Activated T-helper 1 cell treated with anti-CD3 and anti-CD28 coated beads, Interleukin-12 subunit alpha, Interleukin-12 subunit beta, Interleukin-2, Interleukin-4 antibody, amounts not matched to agents 30 ng/mL and 10 ng/mL and 1 ng/mL, durations not matched to agents 14 hours and 24 hours and 36 hours (primary cell): ENCODE measurements at regions not wholly inside any gene's neighbourhood (a gene's known extent, or its start where the extent isn't known, plus 50 kb on each side); places are given as distances from the start of the nearest gene placed in this dataset.

ENCODE experiments used
- DNase-seq: peaks from one replicate; pipeline ENCODE4 v3.0.0; 2021; ENCODE audit warnings: low spot score
- H3K27ac Mint-ChIP-seq: one replicate; pipeline ENCODE4 v1.8.0; 2021; ENCODE audit warnings: mild to moderate bottlenecking, mixed read lengths
- H3K27me3 Mint-ChIP-seq: one replicate; pipeline ENCODE4 v1.8.0; 2022; ENCODE audit warnings: mild to moderate bottlenecking, moderate library complexity, mixed read lengths; ENCODE audit not compliant: insufficient read depth
- H3K36me3 Mint-ChIP-seq: one replicate; pipeline ENCODE4 v1.8.0; 2021; ENCODE audit warnings: low read depth, mixed read lengths
- H3K4me1 Mint-ChIP-seq: one replicate; pipeline ENCODE4 v1.8.0; 2021; ENCODE audit warnings: low read depth, mixed read lengths
- H3K4me3 Mint-ChIP-seq: one replicate; pipeline ENCODE4 v1.8.0; 2021; ENCODE audit warnings: mild to moderate bottlenecking, moderate library complexity, mixed read lengths
- H3K9me3 Mint-ChIP-seq: one replicate; pipeline ENCODE4 v1.8.0; 2021; ENCODE audit warnings: mixed read lengths
- intact Hi-C: fragments of 100-400 bp; cut with micrococcal nuclease; formaldehyde crosslinking; loops from one replicate; pipeline ENCODE4 v1.15.1; 2024

DNA sequence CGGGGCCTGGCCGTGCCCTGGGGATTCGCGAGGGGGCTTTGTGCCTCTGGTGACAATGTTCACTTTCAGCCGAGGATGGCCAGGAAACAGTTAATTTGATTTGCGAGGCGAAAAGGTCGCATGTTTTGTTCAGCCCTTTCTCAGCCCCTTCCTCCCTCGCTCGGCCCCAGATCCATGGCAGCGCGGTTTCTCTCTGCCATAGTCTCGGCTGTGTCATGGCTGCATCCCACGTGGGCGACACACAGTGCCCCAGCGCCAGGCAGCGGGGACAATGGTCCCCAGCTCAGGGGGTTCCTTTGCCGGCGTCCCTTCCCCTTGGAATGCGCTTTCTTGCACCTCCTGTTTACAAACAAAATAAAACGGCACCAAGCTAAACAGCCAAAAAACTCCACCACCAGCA is 370.3 kb upstream of the IRX2 start:
- no peak for DNase-seq
- Mint-ChIP-seq H3K4me3 (no peak overlapping the region), H3K9me3 (no peaks in the 10 kb centered on the region), H3K36me3 (no peaks in the 10 kb centered on the region), H3K27me3 (peaks cover 12% of the 10 kb centered on the region), H3K27ac (no peak overlapping the region), H3K4me1 (no peaks in the 10 kb centered on the region)
- intact Hi-C loops, result no loop called here

DNA sequence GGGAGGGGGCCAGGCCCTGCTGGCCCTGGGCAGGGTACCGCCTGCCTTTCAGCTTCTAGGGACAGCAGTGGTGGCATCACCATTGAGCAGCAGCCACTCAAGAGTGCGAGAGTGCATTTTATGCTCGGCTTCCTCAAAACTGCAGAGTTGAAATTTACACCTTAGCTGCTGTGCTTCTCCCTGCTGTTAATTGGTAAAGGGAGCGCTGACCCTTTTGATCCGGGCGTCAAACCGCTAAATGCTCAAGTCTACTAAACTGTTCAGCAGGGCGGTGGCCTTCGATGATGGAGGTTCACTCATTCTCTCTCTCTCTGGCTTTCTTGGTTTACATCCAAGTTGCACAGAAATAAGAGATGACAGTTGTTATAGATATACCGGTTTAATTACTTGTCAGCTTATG is 368.6 kb upstream of the IRX2 start:
- Mint-ChIP-seq H3K4me3 (no peak overlapping the region), H3K27me3 (peaks cover 15% of the 10 kb centered on the region), H3K9me3 (no peaks in the 10 kb centered on the region), H3K4me1 (no peaks in the 10 kb centered on the region), H3K27ac (no peak overlapping the region), H3K36me3 (no peaks in the 10 kb centered on the region)
- DNase-seq, result no peak
- intact Hi-C loops, result no loop called here

DNA sequence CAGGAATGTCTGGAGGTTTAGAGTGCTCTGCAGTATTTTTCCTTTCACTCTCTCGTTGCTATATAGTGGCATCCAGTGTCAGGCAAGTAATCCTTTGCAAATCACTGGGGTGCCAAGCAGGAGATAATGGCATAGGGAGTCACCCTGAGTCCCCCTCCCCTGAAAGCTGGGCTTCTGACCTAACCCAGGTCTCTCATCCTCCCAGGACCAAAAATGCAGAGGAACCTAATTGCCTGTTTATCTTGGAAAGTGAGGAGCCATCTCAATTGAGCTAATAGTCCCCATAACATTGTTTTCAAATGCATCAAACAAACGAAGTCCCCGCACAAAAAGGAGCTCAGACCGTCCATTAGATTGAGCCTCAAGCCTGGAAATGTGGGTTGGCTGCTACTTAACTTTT is 368.0 kb upstream of the IRX2 start:
- H3K36me3 Mint-ChIP-seq, result no peaks in the 10 kb centered on the region
- peaks cover under 1% of the 10 kb centered on the region for H3K9me3 Mint-ChIP-seq
- H3K4me3 Mint-ChIP-seq, result no peak overlapping the region
- no peak overlapping the region for H3K27ac Mint-ChIP-seq
- H3K4me1 Mint-ChIP-seq, result no peaks in the 10 kb centered on the region
- DNase-seq, result no peak
- H3K27me3 Mint-ChIP-seq, result peaks cover 15% of the 10 kb centered on the region
- intact Hi-C loops, result loop anchor here (10.0 kb wide), 1 partner anchor 485 kb away; no protein-coding TSS in a partner anchor

DNA sequence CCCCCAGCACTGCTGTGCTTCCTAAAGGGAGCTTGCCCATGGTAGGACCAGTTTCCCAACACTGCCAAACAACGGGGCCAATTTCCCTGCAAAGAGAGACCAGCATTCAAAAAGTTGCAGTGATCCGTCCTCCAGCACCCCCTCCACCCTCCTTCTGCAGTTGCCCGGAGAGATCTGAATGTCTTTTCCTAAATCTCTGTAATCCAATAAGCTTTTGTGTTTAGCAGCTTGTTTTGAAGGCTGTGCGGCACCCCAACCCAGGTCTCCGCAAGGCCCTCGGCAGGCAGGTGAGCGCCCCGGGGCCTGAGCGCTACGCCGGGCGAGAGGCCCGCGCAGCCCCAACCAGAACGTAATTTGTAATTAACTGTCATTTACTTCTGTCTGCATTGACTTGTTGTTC is 366.9 kb upstream of the IRX2 start:
- intact Hi-C loops, result loop anchor here (10.0 kb wide), 1 partner anchor 486 kb away; no protein-coding TSS in a partner anchor
- no peak overlapping the region for H3K4me3 Mint-ChIP-seq
- no peak overlapping the region for H3K27ac Mint-ChIP-seq
- H3K27me3 Mint-ChIP-seq, result peaks cover 15% of the 10 kb centered on the region
- peaks cover 3% of the 10 kb centered on the region for H3K9me3 Mint-ChIP-seq
- no peak for DNase-seq
- H3K4me1 Mint-ChIP-seq, result no peaks in the 10 kb centered on the region
- H3K36me3 Mint-ChIP-seq, result no peaks in the 10 kb centered on the region

DNA sequence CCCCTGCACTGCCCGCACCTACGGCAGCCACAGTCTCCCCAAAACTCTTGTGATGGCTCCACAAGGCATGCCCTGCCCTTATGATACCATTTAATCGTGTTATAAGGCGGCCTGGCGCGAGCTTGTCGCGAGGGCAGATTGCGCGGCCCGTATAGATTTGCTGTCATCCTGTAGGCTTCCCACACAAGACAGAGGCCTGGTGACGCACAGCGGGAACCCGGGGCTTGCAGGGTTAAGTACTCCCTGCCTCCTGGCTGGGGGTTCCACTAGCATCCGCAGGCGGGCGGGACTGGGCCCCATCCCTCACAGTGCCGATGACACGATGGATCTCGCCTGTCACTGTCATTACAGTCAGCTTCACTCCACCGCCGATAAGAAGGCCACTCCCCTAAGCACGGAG is 364.9 kb upstream of the IRX2 start:
- no peaks in the 10 kb centered on the region for H3K36me3 Mint-ChIP-seq
- peaks cover 15% of the 10 kb centered on the region for H3K27me3 Mint-ChIP-seq
- peaks cover 3% of the 10 kb centered on the region for H3K9me3 Mint-ChIP-seq
- DNase-seq, result no peak
- H3K4me3 Mint-ChIP-seq, result no peak overlapping the region
- H3K4me1 Mint-ChIP-seq, result no peaks in the 10 kb centered on the region
- no peak overlapping the region for H3K27ac Mint-ChIP-seq
- intact Hi-C loops, result loop anchor here (10.0 kb wide), 1 partner anchor 488 kb away; no protein-coding TSS in a partner anchor

DNA sequence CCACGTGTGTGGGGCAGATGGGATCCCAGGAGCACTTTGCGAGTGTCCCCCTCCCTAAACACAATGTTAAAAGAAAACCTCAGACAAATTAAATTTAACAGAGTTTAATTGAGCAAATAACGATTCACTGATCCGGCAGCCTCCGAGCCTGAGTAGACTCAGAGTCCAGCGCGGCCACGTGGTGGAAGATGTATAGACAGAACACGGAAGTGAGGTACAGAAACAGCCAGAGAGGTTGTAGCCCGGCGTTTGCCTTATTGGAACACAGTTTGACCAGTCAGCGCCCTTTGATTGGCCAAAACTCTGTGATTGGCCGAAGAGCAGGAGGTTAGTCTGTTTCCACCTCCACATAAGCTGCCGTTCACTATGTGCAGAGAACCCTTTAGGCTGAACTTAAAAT is 363.0 kb upstream of the IRX2 start:
- no peak overlapping the region for H3K4me3 Mint-ChIP-seq
- intact Hi-C loops, result loop anchor here (10.0 kb wide), 1 partner anchor 490 kb away; no protein-coding TSS in a partner anchor
- peaks cover 3% of the 10 kb centered on the region for H3K9me3 Mint-ChIP-seq
- H3K36me3 Mint-ChIP-seq, result no peaks in the 10 kb centered on the region
- H3K4me1 Mint-ChIP-seq, result no peaks in the 10 kb centered on the region
- DNase-seq, result no peak
- H3K27ac Mint-ChIP-seq, result no peak overlapping the region
- peaks cover 15% of the 10 kb centered on the region for H3K27me3 Mint-ChIP-seq

DNA sequence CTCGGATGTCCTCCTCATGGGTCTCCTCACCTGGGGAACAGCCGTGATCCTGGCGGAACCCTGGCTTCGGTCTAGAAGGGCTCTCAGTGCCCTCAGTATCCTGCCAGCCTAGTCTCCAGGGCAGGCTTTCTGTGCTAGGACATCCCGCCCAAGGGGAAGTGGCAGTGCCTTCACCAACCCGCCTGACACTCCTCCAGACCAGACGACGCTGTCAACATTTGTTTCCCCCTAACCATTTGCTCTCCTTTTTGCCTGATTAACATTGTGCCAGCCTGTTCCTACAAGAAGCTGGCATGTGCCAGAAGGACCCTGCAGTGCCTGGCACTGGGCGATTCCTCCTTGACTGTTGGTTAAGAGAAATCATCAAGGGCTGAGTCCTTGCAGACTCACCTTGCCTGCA is 358.9 kb upstream of the IRX2 start:
- no peaks in the 10 kb centered on the region for H3K4me1 Mint-ChIP-seq
- intact Hi-C loops, result loop anchor here (10.0 kb wide), 1 partner anchor 494 kb away; no protein-coding TSS in a partner anchor
- no peak overlapping the region for H3K27ac Mint-ChIP-seq
- H3K4me3 Mint-ChIP-seq, result no peak overlapping the region
- H3K9me3 Mint-ChIP-seq, result peaks cover 3% of the 10 kb centered on the region
- no peak for DNase-seq
- H3K27me3 Mint-ChIP-seq, result no peaks in the 10 kb centered on the region
- no peaks in the 10 kb centered on the region for H3K36me3 Mint-ChIP-seq

DNA sequence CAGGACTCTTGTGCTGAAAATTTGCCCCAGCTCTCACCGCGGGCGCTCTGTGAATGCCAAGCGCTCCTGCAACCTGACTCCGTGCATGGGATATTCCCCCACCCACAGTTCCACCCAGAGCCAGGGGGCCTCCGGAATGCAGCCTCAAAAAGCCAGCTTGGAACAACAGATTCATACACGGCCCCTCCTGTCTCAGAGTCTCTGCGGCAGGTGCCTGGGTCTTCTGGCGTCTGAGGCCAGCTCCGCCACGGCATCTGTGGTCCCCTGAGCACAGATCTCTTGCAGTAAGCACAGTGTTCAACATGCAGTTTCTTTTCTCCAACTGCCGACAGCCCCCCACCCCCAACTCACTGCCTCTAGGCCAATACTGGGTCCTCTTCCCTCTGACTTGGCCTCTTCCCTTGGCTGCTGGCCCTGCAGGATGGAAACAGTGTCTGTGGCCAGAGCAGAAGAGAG is 355.7 kb upstream of the IRX2 start:
- Mint-ChIP-seq H3K4me1 (no peaks in the 10 kb centered on the region), H3K27ac (no peak overlapping the region), H3K27me3 (peaks cover 6% of the 10 kb centered on the region), H3K4me3 (no peak overlapping the region), H3K36me3 (no peaks in the 10 kb centered on the region), H3K9me3 (no peaks in the 10 kb centered on the region)
- intact Hi-C loops, result no loop called here
- no peak for DNase-seq

DNA sequence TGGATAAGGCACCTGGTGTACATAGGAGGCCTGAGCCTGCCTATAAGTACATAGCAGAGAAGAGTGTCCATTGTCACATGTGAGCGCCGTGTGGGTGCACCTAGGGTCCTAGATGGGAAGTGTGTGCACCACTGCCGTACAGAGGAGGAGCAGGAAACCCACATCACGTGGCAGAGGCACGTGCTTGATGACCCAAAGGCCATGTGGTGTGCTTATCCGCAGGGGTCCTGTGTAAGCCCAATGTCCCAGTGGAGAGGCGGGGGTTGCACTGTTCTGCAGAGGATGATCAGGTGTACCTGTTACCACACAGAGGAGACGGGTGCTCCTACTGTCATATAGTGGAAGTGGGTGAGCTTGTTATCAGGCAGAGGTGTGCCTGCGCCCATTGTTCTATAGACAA is 354.1 kb upstream of the IRX2 start:
- no peak overlapping the region for H3K27ac Mint-ChIP-seq
- H3K9me3 Mint-ChIP-seq, result no peaks in the 10 kb centered on the region
- H3K4me1 Mint-ChIP-seq, result no peaks in the 10 kb centered on the region
- peaks cover 8% of the 10 kb centered on the region for H3K27me3 Mint-ChIP-seq
- DNase-seq, result no peak
- no peaks in the 10 kb centered on the region for H3K36me3 Mint-ChIP-seq
- intact Hi-C loops, result no loop called here
- no peak overlapping the region for H3K4me3 Mint-ChIP-seq

DNA sequence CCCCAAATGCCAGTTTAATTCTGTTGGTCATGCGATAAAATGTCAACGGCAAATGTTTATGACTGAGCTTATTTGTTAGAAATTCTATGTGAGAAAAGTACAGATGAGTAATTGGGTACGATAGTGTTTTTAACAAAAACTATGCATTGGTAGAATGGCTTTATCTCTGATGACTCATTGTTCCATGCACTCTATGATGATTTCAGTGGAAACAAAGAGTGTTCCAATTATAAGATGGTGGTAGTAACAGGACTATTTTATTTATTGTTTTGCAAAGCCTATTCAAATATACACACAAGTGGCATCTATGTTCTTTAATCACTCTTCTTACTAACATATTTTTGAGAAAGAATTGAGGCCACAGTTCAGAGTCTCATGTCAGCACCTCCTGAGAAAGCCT is 353.7 kb upstream of the IRX2 start:
- Mint-ChIP-seq H3K27me3 (peaks cover 8% of the 10 kb centered on the region), H3K4me1 (no peaks in the 10 kb centered on the region), H3K27ac (no peak overlapping the region), H3K36me3 (no peaks in the 10 kb centered on the region), H3K9me3 (no peaks in the 10 kb centered on the region), H3K4me3 (no peak overlapping the region)
- no peak for DNase-seq
- intact Hi-C loops, result no loop called here

DNA sequence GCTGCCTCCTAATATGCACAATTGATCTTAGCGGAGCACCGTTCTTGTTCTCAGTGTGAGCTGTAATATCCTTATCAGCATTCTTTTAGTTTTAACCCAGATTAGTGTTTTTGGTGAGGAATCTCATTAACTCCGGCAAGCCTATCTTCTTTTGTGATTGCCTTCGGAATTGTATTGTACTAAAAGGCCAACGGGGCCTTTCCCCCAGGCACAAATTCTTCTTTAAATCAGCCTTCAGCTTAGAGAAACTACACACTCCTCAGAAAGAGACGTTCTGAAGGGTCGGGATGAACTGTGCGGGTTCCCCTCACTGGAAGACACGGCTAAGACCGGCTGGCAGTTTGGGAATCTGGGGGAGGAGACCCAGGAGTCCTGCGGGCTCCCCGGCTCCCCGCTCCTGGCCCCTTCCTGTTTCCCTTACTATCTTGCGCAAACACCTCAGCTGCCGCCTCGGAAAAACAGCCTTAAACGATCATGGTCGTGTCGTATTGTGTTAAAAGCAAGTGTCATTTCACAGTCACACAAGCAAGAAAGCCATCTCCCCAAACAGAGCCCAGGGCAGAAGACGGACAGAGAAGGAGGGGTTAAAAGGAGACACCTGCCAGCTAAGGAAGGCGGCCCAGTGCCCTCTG is 353.1 kb upstream of the IRX2 start:
- Mint-ChIP-seq H3K36me3 (no peaks in the 10 kb centered on the region), H3K4me3 (no peak overlapping the region), H3K27ac (no peak overlapping the region), H3K9me3 (no peaks in the 10 kb centered on the region), H3K27me3 (peaks cover 8% of the 10 kb centered on the region), H3K4me1 (no peaks in the 10 kb centered on the region)
- intact Hi-C loops, result no loop called here
- DNase-seq, result no peak

DNA sequence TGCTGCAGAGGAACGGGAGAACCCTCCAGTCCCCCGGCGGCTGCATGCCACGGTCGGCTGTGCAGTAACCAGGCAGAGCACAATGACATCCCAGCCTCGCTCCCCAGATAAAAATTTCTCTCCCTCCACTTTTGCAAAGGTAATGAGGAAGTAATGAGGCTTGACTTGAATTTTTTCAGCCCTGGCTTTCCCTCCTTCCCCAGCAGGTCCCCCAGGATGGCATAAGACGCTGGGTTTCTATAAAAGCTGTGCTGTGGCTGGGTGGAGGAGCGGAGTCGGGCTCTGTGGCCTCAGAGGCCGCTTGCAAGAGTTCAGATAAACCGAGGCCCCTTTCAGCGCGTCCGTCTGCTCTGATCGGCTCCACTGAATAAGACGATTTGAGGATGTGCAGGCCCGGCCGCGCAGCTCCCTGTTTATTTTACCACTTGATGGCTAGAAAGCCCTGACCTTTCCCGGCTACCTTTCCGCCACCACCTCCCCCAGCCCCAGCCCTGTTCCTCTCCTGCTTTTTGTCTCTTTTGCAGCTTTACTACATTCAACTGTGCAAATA is 351.9 kb upstream of the IRX2 start:
- no peaks in the 10 kb centered on the region for H3K36me3 Mint-ChIP-seq
- no peak overlapping the region for H3K4me3 Mint-ChIP-seq
- no peak for DNase-seq
- no peaks in the 10 kb centered on the region for H3K4me1 Mint-ChIP-seq
- no peaks in the 10 kb centered on the region for H3K9me3 Mint-ChIP-seq
- intact Hi-C loops, result no loop called here
- H3K27ac Mint-ChIP-seq, result no peak overlapping the region
- peaks cover 8% of the 10 kb centered on the region for H3K27me3 Mint-ChIP-seq

DNA sequence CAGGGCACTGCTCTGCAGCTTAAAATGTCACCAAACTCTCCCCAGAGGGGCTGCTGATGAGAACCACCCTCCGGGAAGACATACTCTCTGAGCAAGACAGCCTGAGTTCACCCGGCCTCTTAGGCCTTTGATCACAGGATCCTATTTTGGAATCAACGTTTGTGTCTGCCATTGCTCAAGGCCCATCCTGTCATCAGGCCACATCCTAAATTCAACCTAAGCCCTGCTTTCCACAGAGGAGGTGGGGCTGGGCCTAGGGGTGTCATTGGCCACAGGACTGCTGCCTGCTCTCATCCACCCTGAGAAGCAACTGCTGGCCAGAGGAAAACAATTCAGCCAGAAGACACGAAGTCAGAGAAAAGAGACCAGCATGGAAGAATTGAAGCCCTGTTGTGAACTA is 351.1 kb upstream of the IRX2 start:
- peaks cover 2% of the 10 kb centered on the region for H3K9me3 Mint-ChIP-seq
- H3K4me1 Mint-ChIP-seq, result no peaks in the 10 kb centered on the region
- intact Hi-C loops, result no loop called here
- peaks cover 8% of the 10 kb centered on the region for H3K27me3 Mint-ChIP-seq
- H3K4me3 Mint-ChIP-seq, result no peak overlapping the region
- DNase-seq, result no peak
- no peak overlapping the region for H3K27ac Mint-ChIP-seq
- no peaks in the 10 kb centered on the region for H3K36me3 Mint-ChIP-seq

DNA sequence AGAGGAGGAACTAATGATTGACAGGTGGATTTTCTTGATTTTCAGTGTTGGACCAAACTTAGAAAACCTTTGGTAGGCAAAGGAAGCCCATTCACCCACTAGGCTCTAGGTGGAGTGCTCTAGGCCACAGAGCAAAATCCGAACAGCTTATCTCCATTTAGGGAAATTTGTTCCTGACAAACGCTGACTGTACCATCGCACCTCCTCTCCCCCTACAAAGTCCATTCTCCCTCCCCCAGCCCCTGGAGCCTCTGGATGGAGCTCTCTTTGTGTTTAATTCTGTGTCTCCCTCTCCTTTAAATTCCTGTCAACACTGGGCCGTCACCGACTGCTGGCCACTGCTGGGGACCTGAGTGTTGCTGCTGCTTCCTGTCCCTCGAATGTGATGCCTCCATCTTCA is 350.1 kb upstream of the IRX2 start:
- Mint-ChIP-seq H3K36me3 (no peaks in the 10 kb centered on the region), H3K4me3 (no peak overlapping the region), H3K27me3 (peaks cover 8% of the 10 kb centered on the region), H3K4me1 (no peaks in the 10 kb centered on the region), H3K27ac (no peak overlapping the region), H3K9me3 (peaks cover 7% of the 10 kb centered on the region)
- no peak for DNase-seq
- intact Hi-C loops, result no loop called here
